SJSA1 (cell line): ENCODE measurements at regions not wholly inside any gene's neighbourhood (a gene's known extent, or its start where the extent isn't known, plus 50 kb on each side); places are given as distances from the start of the nearest gene placed in this dataset.

ENCODE experiments used
- DNase-seq, 2 experiments: peaks; one replicate each; pipeline ENCODE4 v3.0.0-alpha.2; 2015 to 2020; ENCODE audit warnings: low spot score in 2 of 2, low read depth in 1 of 2
- H3K27ac ChIP-seq: fragments of 250-450 bp; sonication (Bioruptor Pico); 2 replicates; pipeline ENCODE4 v1.5.1; 2020; ENCODE audit warnings: mild to moderate bottlenecking, moderate library complexity
- H3K27me3 ChIP-seq: fragments of 250-450 bp; sonication (Bioruptor Pico); replicated peaks from 2 replicates; pipeline ENCODE4 v1.5.1; 2020; ENCODE audit warnings: mild to moderate bottlenecking, moderate library complexity
- H3K36me3 ChIP-seq: fragments of 250-450 bp; sonication (Bioruptor Pico); 2 replicates; pipeline ENCODE4 v1.5.1; 2020; ENCODE audit warnings: mild to moderate bottlenecking
- H3K4me1 ChIP-seq: fragments of 250-450 bp; sonication (Bioruptor Pico); replicated peaks from 2 replicates; pipeline ENCODE4 v1.6.1; 2021; ENCODE audit warnings: mild to moderate bottlenecking
- H3K4me3 ChIP-seq: fragments of 250-450 bp; sonication (Bioruptor Pico); 2 replicates; pipeline ENCODE4 v1.5.1; 2020; ENCODE audit warnings: mild to moderate bottlenecking
- H3K9me3 ChIP-seq: fragments of 250-450 bp; sonication (Bioruptor Pico); replicated peaks from 2 replicates; pipeline ENCODE4 v1.5.1; 2020; ENCODE audit warnings: mild to moderate bottlenecking

DNA sequence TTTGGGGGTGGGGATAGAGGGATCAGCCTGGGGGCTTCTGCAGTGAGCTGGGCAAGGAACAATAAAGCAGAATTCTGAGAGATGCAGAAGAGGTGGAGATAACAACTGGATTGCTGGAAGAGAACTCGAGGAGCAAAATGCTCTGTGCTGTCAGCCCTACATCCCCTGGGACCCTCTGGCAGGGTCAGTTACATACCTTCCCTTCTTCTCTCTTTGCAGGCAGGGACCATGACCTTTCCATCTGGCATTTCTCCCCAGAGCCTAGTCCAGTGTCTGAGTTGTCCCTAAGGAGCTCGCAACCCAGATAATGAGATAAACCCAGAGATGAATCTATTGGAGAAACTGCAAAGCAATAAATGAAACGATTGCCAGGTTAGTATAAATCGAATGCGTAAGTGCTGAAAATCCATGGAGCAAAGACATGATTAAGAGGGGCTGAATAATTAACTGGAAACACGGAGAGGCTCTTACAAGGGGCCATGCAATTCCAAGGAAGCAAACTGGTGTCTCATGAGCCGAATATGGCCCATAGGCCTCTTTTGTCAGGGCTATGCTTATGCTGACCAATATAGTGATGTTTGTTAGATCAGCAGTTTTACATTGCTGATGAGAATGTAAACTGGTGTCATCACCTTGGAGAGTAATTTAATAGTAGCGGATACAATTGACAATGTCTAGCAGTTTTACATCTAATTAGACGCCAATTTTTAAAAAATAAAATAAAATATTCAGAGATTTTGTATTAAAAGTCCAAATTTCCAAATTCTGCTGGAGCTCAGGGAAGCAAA lies 129.4 kb upstream of the IRX5 start:
- H3K9me3 ChIP-seq: no peaks in the 10 kb centered on the region
- no peaks in the 10 kb centered on the region for H3K36me3 ChIP-seq
- H3K4me1 ChIP-seq: no peaks in the 10 kb centered on the region
- H3K4me3 ChIP-seq: no peak overlapping the region
- H3K27ac ChIP-seq: no peak overlapping the region
- DNase-seq: no peak
- no peaks in the 10 kb centered on the region for H3K27me3 ChIP-seq

DNA sequence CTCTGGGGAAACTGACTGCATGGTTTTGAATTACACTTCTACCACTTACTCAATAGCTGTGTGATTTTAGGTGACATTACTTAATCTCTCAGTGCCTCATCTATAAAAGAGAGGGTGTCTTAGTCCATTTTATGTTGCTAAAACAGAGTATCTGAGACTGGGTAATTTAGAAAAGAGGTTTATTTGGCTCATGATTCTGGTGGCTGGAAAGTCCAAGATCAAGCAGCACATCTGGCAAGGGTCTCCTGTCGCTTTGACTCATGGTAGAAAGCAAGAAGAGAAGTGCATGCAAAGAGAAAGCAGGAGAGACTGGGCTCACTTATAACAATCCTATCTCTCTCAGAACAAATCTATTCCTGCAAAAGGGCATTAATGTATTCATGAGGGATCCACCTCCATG lies 132.4 kb upstream of the IRX5 start:
- no peaks in the 10 kb centered on the region for H3K4me1 ChIP-seq
- no peak for DNase-seq
- H3K9me3 ChIP-seq: no peaks in the 10 kb centered on the region
- H3K4me3 ChIP-seq: no peak overlapping the region
- H3K27me3 ChIP-seq: no peaks in the 10 kb centered on the region
- H3K27ac ChIP-seq: no peak overlapping the region
- no peaks in the 10 kb centered on the region for H3K36me3 ChIP-seq

DNA sequence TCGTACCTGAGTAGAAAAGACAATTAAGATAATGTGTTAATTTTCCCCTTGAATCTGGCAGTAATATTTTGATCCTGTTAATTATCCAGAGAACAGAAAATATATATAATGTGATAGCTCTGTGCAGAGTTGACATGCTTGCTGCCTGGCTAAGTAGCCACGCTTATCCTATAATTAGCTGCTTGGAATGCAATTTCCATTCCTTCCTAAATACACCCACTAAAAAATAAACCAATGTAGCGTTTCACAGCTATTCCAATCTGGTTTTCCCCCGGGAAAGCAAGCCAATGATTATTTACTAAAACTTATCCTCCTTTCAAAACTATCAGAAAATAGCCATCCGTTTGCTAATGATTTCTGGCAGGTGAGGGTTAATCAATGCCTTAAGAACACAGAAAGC lies 134.5 kb upstream of the IRX5 start:
- Histone ChIP-seq H3K9me3 (no peaks in the 10 kb centered on the region), H3K4me1 (no peaks in the 10 kb centered on the region), H3K4me3 (no peak overlapping the region), H3K36me3 (no peaks in the 10 kb centered on the region), H3K27me3 (no peaks in the 10 kb centered on the region), H3K27ac (no peak overlapping the region)
- no peak for DNase-seq

DNA sequence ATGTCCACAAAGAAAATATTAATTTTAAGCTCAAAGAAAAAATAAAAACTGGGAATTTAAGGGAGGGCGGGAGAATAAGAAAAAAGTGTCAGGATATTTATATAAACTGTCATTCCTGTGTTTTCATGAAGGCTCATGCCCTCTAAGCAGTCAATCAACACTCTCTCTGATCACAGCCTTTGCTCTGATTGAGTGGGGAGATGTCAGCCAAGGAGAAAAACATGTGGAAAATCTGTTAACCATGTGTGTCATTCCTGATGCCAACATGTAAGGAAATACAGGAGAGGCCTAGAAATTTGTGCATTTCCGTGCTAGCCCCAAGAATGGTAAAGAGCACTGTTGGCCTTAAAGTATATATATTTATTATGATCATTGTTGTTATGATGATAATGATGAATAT lies 137.9 kb upstream of the IRX5 start:
- H3K9me3 ChIP-seq: no peaks in the 10 kb centered on the region
- H3K27me3 ChIP-seq: no peaks in the 10 kb centered on the region
- DNase-seq: no peak
- H3K4me3 ChIP-seq: no peak overlapping the region
- H3K27ac ChIP-seq: no peak overlapping the region
- no peaks in the 10 kb centered on the region for H3K4me1 ChIP-seq
- no peaks in the 10 kb centered on the region for H3K36me3 ChIP-seq

DNA sequence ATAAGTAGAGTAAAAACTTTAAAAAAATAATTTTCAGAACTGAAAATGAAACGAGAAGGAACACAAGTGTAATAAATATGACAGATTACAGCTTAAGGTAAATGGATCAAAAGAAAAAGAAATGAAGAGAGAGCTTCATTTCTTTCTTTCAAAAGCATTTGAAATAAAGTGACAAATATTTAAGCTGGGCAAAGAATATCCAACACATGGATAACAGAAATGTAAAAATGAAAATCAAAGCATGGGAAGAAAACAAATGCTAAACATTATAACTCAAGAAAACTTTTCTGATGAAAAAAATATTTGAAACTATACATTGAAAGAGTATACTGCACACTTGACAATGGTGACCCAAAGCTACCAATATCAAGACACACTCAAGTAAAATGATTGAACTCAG lies 143.6 kb upstream of the IRX5 start:
- H3K4me1 ChIP-seq: no peaks in the 10 kb centered on the region
- no peaks in the 10 kb centered on the region for H3K36me3 ChIP-seq
- no peak overlapping the region for H3K27ac ChIP-seq
- 0 out of 2 replicates have a peak, but pooled peaks cover 3% of the 10 kb centered on the region for H3K27me3 ChIP-seq
- no peaks in the 10 kb centered on the region for H3K9me3 ChIP-seq
- no peak for DNase-seq
- no peak overlapping the region for H3K4me3 ChIP-seq

DNA sequence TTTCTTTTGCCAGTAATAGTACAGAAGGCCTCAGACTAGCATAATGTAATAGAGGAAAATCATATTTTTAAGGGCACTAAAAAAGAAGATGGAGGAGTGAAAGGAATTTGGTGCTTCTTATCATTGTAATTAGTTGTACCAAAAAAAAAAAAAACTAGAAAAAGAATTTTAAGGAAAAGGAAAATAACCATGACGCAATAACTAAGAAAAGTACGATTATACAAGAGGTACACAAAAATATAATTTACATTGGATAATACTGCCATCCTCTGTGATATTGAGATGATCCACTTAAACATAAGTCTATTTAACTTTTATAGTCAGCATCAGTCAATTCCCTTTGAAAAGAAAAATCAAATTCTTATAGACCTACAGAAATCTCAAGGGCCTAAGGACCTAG lies 146.7 kb upstream of the IRX5 start:
- Histone ChIP-seq H3K27me3 (0 out of 2 replicates have a peak, but pooled peaks cover 3% of the 10 kb centered on the region), H3K36me3 (no peaks in the 10 kb centered on the region), H3K4me1 (no peaks in the 10 kb centered on the region), H3K9me3 (no peaks in the 10 kb centered on the region), H3K4me3 (no peak overlapping the region), H3K27ac (no peak overlapping the region)
- no peak for DNase-seq

DNA sequence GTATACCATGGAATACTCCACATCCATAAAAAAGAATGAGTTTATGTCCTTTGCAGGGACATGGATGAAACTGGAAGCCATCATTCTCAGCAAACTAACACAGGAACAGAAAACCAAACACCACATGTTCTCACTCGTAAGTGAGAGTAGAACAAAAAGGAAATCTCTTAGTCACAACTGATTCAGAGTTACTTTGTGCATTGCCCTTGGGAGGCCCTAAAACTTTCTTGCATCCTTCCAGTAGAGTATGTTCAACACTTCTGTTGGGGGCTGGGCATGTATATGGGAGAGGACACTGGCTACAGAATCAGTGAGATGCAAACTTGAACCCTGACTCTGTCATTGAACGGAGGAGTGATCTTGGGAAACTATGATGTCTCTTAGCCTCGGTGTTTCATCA lies 147.4 kb upstream of the IRX5 start:
- DNase-seq: no peak

DNA sequence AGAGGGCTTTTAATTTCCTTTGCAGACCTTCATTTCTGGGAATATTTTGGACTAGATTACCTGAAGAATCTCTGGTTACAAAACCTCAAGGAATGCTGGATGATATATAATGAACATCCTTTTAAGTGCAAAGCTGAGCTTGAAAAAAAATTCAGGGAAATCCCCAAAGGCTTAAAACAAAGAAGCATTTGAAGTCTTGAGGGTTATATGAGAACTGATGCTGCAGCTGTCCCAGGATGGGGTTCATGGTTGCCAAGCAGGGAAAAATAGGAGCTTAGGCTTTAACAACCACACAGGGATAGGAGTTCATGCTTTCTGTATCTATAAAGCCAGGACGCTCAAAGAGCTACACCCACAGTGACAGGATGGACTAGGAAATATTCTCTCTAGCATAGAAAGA lies 150.4 kb upstream of the IRX5 start:
- no peak for DNase-seq
- H3K36me3 ChIP-seq: no peaks in the 10 kb centered on the region
- no peaks in the 10 kb centered on the region for H3K27me3 ChIP-seq
- no peaks in the 10 kb centered on the region for H3K9me3 ChIP-seq
- no peaks in the 10 kb centered on the region for H3K4me1 ChIP-seq
- no peak overlapping the region for H3K27ac ChIP-seq
- H3K4me3 ChIP-seq: no peak overlapping the region

More for the DNA sequence above, 147.4 kb upstream of the IRX5 start:
- H3K27me3 ChIP-seq: 0 out of 2 replicates have a peak, but pooled peaks cover 3% of the 10 kb centered on the region
- no peaks in the 10 kb centered on the region for H3K9me3 ChIP-seq
- H3K4me1 ChIP-seq: no peaks in the 10 kb centered on the region
- no peak overlapping the region for H3K27ac ChIP-seq
- H3K4me3 ChIP-seq: no peak overlapping the region
- H3K36me3 ChIP-seq: no peaks in the 10 kb centered on the region

DNA sequence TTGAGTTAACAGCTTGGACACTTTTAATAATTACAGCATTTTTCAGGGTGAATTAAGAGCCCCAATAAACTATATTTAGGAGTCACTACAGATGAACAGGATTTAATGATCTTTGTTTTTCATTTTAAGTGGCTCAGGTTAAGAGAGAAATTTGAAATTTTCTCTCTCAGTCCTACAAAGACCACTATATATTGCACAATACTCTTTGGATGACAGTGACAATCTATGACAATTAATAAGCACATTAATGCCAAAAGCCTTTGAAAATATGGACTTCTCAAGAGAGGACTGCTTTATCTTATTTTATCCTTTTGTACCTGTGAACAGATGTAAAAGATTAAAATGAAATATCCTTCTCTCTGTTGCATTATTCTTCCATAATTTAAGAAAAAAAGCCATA lies 151.1 kb upstream of the IRX5 start:
- H3K4me3 ChIP-seq: no peak overlapping the region
- no peaks in the 10 kb centered on the region for H3K9me3 ChIP-seq
- no peaks in the 10 kb centered on the region for H3K4me1 ChIP-seq
- no peak overlapping the region for H3K27ac ChIP-seq
- DNase-seq: no peak
- H3K36me3 ChIP-seq: no peaks in the 10 kb centered on the region
- no peaks in the 10 kb centered on the region for H3K27me3 ChIP-seq

DNA sequence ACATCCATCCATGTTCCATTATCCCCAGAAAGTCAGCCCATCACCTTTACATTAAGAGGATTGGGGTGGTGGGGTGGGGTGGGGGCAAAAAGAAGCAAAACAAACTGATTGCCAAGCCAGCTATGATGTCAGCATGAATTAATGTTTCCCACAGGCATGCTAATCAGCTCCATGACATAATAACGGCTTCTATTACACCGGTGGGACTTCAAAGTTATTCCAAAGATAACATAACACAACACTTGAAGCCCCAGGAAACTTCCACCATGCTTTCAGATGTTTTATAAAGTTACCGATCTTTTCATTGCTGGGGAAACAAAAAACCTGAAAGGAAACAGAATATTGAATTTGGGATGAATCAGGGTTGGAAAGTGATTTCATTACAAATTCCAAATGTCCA lies 155.9 kb upstream of the IRX5 start:
- no peaks in the 10 kb centered on the region for H3K4me1 ChIP-seq
- DNase-seq: no peak
- H3K27me3 ChIP-seq: no peaks in the 10 kb centered on the region; the same call in 1 of the 2 replicates
- H3K9me3 ChIP-seq: no peaks in the 10 kb centered on the region
- no peak overlapping the region for H3K4me3 ChIP-seq
- no peak overlapping the region for H3K27ac ChIP-seq
- H3K36me3 ChIP-seq: no peaks in the 10 kb centered on the region

DNA sequence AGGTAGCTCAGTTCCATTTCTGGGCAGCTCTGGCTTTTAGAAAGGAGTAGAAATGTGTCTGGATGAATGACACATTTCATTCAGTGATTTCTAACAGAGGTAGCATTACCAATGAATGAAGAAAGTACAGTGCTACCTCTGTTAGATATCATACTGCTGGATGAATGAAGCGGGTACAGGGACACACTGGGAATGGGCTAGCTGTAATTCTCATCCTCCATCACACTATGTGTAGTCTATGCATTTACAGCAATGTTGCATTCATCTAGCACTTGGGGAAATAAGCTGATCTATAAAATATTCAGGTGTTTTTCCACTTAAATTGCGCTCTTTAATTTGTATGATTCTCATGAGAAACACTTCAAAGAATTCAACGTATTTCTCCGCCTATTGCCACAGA lies 158.3 kb upstream of the IRX5 start:
- Histone ChIP-seq H3K4me3 (no peak overlapping the region), H3K9me3 (no peaks in the 10 kb centered on the region), H3K27me3 (no peaks in the 10 kb centered on the region; the same call in 1 of the 2 replicates), H3K36me3 (no peaks in the 10 kb centered on the region), H3K27ac (no peak overlapping the region), H3K4me1 (no peaks in the 10 kb centered on the region)
- no peak for DNase-seq

DNA sequence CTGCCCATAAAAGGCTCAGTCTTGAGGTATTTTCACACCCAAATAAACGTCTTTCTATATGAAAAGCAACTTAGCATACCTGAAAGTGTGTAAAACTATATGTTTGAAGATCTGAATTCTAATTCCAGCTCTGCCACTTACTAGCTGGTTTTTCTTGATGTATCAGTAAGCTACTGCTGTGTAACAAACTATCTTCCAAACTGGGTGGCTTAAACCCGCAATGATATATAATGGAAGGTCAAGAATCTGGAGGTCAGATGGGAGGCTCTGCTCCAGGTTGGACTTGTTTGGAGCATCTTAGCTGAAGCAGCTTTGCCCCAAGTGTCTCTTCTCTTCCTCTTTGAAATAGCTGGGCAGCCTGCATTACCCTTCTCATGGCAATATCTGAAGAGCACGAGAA lies 164.3 kb upstream of the IRX5 start:
- Histone ChIP-seq H3K27ac (no peak overlapping the region), H3K4me1 (no peaks in the 10 kb centered on the region), H3K36me3 (no peaks in the 10 kb centered on the region), H3K4me3 (no peak overlapping the region), H3K27me3 (no peaks in the 10 kb centered on the region; the same call in 1 of the 2 replicates), H3K9me3 (no peaks in the 10 kb centered on the region)
- DNase-seq: no peak

DNA sequence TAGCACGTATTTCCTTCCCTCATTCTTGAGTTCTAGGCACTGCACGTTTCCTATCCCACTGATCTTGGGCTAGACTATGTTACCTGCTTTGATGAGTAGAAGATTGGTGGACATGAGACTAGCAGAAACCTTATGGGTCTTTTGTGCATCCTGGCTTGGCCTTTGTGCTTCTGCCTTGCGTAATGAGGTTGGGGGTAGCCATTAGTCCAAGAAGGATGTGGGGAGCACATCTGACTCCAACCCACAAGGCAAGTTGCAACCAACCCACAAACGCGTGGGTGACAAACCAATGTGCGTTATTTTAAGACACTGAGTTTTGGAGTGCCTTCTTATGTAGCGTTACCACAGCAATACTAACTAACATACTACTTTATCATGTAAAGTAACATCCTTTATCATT lies 180.4 kb upstream of the IRX5 start:
- Histone ChIP-seq H3K4me1 (no peaks in the 10 kb centered on the region), H3K36me3 (no peaks in the 10 kb centered on the region), H3K9me3 (no peaks in the 10 kb centered on the region), H3K27ac (no peak overlapping the region), H3K4me3 (no peak overlapping the region), H3K27me3 (no peaks in the 10 kb centered on the region)
- DNase-seq: no peak

DNA sequence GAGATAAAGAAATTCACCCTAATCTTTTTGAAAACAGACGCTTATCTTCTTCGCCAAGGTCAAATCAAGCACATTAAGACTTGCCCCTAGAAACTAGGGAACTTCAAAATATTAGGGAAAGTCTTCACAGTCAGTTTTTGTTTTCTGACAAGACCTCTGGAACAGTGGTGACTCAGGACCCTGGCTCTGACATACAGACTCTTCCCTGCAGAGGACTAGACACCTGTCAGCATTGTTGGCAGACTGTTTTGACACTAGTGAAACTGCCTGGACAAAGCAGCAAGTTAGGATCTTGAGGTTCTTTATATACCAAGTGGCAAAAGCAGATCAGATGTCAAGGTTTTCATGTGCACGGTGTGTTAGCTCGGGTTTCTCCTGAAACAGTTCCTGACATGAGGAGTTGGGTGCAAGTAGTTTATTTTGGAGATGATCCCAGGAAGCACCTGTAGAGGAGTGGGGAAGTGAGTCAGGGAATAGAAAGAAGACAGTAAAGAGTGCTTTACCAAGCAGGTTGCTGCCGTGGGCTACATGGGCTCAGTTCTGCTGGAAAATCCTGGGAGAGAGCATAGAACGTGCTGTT lies 182.0 kb upstream of the IRX5 start:
- Histone ChIP-seq H3K4me3 (no peak overlapping the region), H3K27me3 (no peaks in the 10 kb centered on the region), H3K4me1 (no peaks in the 10 kb centered on the region), H3K36me3 (no peaks in the 10 kb centered on the region), H3K27ac (no peak overlapping the region), H3K9me3 (no peaks in the 10 kb centered on the region)
- no peak for DNase-seq

DNA sequence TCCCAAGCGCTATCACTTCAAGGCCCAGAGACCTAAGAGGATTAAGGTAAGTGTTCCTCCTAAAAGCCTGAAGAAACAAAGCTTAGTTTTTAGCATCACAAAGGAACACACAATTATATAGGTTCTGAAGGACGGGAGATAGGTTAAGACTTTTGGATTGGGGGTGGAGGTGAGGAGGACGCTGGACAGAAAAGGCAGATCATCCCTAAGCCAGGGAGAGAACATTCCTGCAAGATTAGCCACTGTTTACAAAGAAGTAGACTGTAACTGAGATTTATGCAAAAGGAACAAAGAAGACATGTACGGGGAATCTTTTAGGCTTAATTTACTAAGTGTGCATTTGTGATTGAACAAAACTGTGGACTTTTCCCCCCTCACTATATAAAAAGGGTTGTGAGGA lies 184.1 kb upstream of the IRX5 start:
- no peak overlapping the region for H3K27ac ChIP-seq
- H3K9me3 ChIP-seq: no peaks in the 10 kb centered on the region
- H3K4me3 ChIP-seq: no peak overlapping the region
- H3K4me1 ChIP-seq: no peaks in the 10 kb centered on the region
- DNase-seq: no peak
- no peaks in the 10 kb centered on the region for H3K36me3 ChIP-seq
- no peaks in the 10 kb centered on the region for H3K27me3 ChIP-seq
